OCI-LY1 (cell line): ENCODE measurements at regions not wholly inside any gene's neighbourhood (a gene's known extent, or its start where the extent isn't known, plus 50 kb on each side); places are given as distances from the start of the nearest gene placed in this dataset.

Experiments used
- H2AFZ ChIP-seq: fragments of 200-600 bp; sonication (generic), shearing (Covaris generic); 2 replicates; pipeline ENCODE4 v1.6.0; 2014; ENCODE audit warnings: antibody characterized with exemption, mild to moderate bottlenecking, low read length
- H3F3A ChIP-seq: fragments of 200-600 bp; sonication (generic), shearing (Covaris generic); 2 replicates; pipeline ENCODE4 v1.6.0; 2014; ENCODE audit warnings: mild to moderate bottlenecking, antibody characterized with exemption, low read length, moderate library complexity; ENCODE audit not compliant: insufficient read depth
- H3K27ac ChIP-seq: fragments of 200-600 bp; sonication (generic); 2 replicates; pipeline ENCODE4 v1.5.1; 2014; ENCODE audit warnings: low read length, mixed run types, mild to moderate bottlenecking, low read depth; ENCODE audit not compliant: poor library complexity, severe bottlenecking
- H3K27me3 ChIP-seq: fragments of 200-600 bp; sonication (generic); 2 replicates; pipeline ENCODE4 v1.6.0; 2014; ENCODE audit warnings: antibody characterized with exemption, mild to moderate bottlenecking, low read length, moderate library complexity; ENCODE audit not compliant: insufficient read depth
- H3K36me3 ChIP-seq: fragments of 200-600 bp; sonication (generic); 2 replicates; pipeline ENCODE4 v1.6.1; 2014; ENCODE audit warnings: mild to moderate bottlenecking, antibody characterized with exemption, low read length, moderate library complexity, mixed read lengths; ENCODE audit not compliant: insufficient read depth
- H3K4me1 ChIP-seq: fragments of 200-600 bp; sonication (generic); 2 replicates; pipeline ENCODE4 v1.5.1; 2014; ENCODE audit warnings: mild to moderate bottlenecking, low read length, moderate library complexity; ENCODE audit not compliant: insufficient read depth, severe bottlenecking
- H3K4me2 ChIP-seq: fragments of 200-600 bp; sonication (generic), shearing (Covaris generic); 2 replicates; pipeline ENCODE4 v1.6.1; 2014; ENCODE audit warnings: low read length
- H3K4me3 ChIP-seq: fragments of 200-600 bp; sonication (generic); 2 replicates; pipeline ENCODE4 v1.5.1; 2014; ENCODE audit warnings: low read length, low read depth, mild to moderate bottlenecking, mixed read lengths; ENCODE audit not compliant: poor library complexity, severe bottlenecking
- H3K79me2 ChIP-seq: fragments of 200-600 bp; shearing (Covaris generic); 2 replicates; pipeline ENCODE4 v1.6.1; 2016; ENCODE audit warnings: mixed run types, low read length, mixed read lengths; ENCODE audit not compliant: insufficient read depth
- H3K9ac ChIP-seq: fragments of 200-600 bp; sonication (generic), shearing (Covaris generic); 2 replicates; pipeline ENCODE4 v1.6.1; 2014; ENCODE audit warnings: mild to moderate bottlenecking, low read length, mixed read lengths
- H3K9me2 ChIP-seq: fragments of 200-600 bp; sonication (generic), shearing (Covaris generic); 2 replicates; pipeline ENCODE4 v1.6.1; 2014; ENCODE audit warnings: low read depth, mild to moderate bottlenecking, low read length, mixed read lengths
- H3K9me3 ChIP-seq: fragments of 200-600 bp; shearing (Covaris generic); 2 replicates; pipeline ENCODE4 v1.6.1; 2014; ENCODE audit warnings: low read length, mixed read lengths
- H4K20me1 ChIP-seq: fragments of 200-600 bp; sonication (generic), shearing (Covaris generic); 2 replicates; pipeline ENCODE4 v1.6.0; 2016; ENCODE audit warnings: mild to moderate bottlenecking, low read length; ENCODE audit not compliant: insufficient read depth
- CTCF ChIP-seq: fragments of 200-600 bp; sonication (generic), shearing (Covaris generic); IDR thresholded peaks from 2 replicates; pipeline ENCODE4 v1.5.1; 2017; ENCODE audit warnings: mild to moderate bottlenecking, antibody characterized with exemption, low read length, moderate library complexity, mixed read lengths
- EZH2 ChIP-seq: fragments of 200-600 bp; sonication (generic), shearing (Covaris generic); IDR thresholded peaks from 2 replicates; pipeline ENCODE4 v1.8.0; 2017; ENCODE audit warnings: borderline replicate concordance, mixed run types, mild to moderate bottlenecking, antibody characterized with exemption, low read length, moderate library complexity, mixed read lengths

- H2AFZ ChIP-seq: no peak overlapping the region
These were observed 81.6 kb upstream of the PREP start for GRCh38 chr6:105484238-105485161.

GRCh38 chr6:105483492-105483891 is 80.6 kb upstream of the PREP start:
- Histone ChIP-seq H4K20me1 (no peaks in the 10 kb centered on the region), H3K4me3 (no peak overlapping the region), H3K9me3 (no peaks in the 10 kb centered on the region), H3F3A (no peaks in the 10 kb centered on the region), H3K9me2 (no peaks in the 10 kb centered on the region), H3K4me1 (peaks cover 26% of the 10 kb centered on the region), H3K4me2 (no peak overlapping the region), H2AFZ (no peak overlapping the region), H3K36me3 (no peaks in the 10 kb centered on the region), H3K27me3 (no peaks in the 10 kb centered on the region), H3K79me2 (no peaks in the 10 kb centered on the region), H3K9ac (no peak overlapping the region), H3K27ac (no peak overlapping the region)
- TF ChIP-seq EZH2 (no peak), CTCF (no peak)

More at GRCh38 chr6:105484238-105485161, 81.6 kb upstream of the PREP start:
- no peaks in the 10 kb centered on the region for H3F3A ChIP-seq
- H3K27ac ChIP-seq: peak overlapping the region; percentile 80
- H3K4me1 ChIP-seq: peaks cover 35% of the 10 kb centered on the region
- TF ChIP-seq CTCF: peak; percentile 82
- TF ChIP-seq EZH2: no peak
- H4K20me1 ChIP-seq: no peaks in the 10 kb centered on the region
- H3K9me2 ChIP-seq: no peaks in the 10 kb centered on the region
- H3K4me2 ChIP-seq: peak overlapping the region; percentile 28; the same call in 1 of the 2 replicates
- no peaks in the 10 kb centered on the region for H3K9me3 ChIP-seq
- H3K36me3 ChIP-seq: no peaks in the 10 kb centered on the region
- H3K79me2 ChIP-seq: no peaks in the 10 kb centered on the region
- no peak overlapping the region for H3K4me3 ChIP-seq
- no peak overlapping the region for H3K9ac ChIP-seq
- no peaks in the 10 kb centered on the region for H3K27me3 ChIP-seq

GRCh38 chr6:105482921-105483320 is 80.0 kb upstream of the PREP start:
- Histone ChIP-seq H3K4me3 (no peak overlapping the region), H3K27me3 (no peaks in the 10 kb centered on the region), H3K9me2 (no peaks in the 10 kb centered on the region), H3K36me3 (no peaks in the 10 kb centered on the region), H3K9me3 (no peaks in the 10 kb centered on the region), H3K27ac (no peak overlapping the region), H3K4me1 (peaks cover 25% of the 10 kb centered on the region), H3K79me2 (no peaks in the 10 kb centered on the region), H3K4me2 (no peak overlapping the region), H4K20me1 (no peaks in the 10 kb centered on the region), H3K9ac (no peak overlapping the region), H3F3A (no peaks in the 10 kb centered on the region), H2AFZ (no peak overlapping the region)
- TF ChIP-seq EZH2 (no peak), CTCF (no peak)
